ENCODE measurements at regions not wholly inside any gene's neighbourhood (a gene's known extent, or its start where the extent isn't known, plus 50 kb on each side); places are given as distances from the start of the nearest gene placed in this dataset.

DNA sequence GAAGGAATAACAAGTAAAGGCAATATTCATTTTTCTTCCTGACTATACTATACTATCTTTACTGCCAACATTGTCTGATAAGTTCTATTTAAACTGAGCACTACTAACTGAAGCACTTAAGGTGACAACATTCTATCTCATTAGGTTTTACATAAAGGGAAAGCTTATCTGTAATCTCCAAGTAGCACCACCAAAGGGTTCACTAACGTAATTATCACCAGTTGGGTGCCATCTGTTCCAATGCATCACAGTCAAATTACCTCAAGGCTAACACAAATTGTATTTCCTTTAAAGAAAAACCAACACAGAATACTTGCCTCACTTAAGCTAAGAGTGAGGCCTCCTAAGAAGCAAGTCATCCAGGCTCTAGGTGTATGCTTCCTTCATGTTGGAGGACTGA, 453.8 kb downstream of the RAP2B start:
- TF ChIP-seq, protein P1, sequence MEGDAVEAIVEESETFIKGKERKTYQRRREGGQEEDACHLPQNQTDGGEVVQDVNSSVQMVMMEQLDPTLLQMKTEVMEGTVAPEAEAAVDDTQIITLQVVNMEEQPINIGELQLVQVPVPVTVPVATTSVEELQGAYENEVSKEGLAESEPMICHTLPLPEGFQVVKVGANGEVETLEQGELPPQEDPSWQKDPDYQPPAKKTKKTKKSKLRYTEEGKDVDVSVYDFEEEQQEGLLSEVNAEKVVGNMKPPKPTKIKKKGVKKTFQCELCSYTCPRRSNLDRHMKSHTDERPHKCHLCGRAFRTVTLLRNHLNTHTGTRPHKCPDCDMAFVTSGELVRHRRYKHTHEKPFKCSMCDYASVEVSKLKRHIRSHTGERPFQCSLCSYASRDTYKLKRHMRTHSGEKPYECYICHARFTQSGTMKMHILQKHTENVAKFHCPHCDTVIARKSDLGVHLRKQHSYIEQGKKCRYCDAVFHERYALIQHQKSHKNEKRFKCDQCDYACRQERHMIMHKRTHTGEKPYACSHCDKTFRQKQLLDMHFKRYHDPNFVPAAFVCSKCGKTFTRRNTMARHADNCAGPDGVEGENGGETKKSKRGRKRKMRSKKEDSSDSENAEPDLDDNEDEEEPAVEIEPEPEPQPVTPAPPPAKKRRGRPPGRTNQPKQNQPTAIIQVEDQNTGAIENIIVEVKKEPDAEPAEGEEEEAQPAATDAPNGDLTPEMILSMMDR (IDR thresholded peaks at IDR 0.05 in 2 of 3, conservative IDR thresholded peaks at IDR 0.05 in 1 of 3; ENCODE audit: borderline replicate concordance in 1 of 3, insufficient read depth in 1 of 3, low read depth in 2 of 3, low read length in 2 of 3), result no peak
- TF ChIP-seq POLR2AphosphoS5 (IDR thresholded peaks at IDR 0.05; ENCODE audit: low read depth, low read length) (no peak), EZH2 (IDR thresholded peaks at IDR 0.05) (no peak), FOSL1 (IDR thresholded peaks at IDR 0.05; ENCODE audit: low read depth) (no peak), POLR2A (IDR thresholded peaks at IDR 0.05; ENCODE audit: borderline replicate concordance, extremely low read depth, insufficient read depth, insufficient read length) (no peak), EZH2phosphoT487 (IDR thresholded peaks at IDR 0.05; ENCODE audit: borderline replicate concordance) (no peak), ZFX (IDR thresholded peaks at IDR 0.05) (no peak)
- TF ChIP-seq, protein P2, sequence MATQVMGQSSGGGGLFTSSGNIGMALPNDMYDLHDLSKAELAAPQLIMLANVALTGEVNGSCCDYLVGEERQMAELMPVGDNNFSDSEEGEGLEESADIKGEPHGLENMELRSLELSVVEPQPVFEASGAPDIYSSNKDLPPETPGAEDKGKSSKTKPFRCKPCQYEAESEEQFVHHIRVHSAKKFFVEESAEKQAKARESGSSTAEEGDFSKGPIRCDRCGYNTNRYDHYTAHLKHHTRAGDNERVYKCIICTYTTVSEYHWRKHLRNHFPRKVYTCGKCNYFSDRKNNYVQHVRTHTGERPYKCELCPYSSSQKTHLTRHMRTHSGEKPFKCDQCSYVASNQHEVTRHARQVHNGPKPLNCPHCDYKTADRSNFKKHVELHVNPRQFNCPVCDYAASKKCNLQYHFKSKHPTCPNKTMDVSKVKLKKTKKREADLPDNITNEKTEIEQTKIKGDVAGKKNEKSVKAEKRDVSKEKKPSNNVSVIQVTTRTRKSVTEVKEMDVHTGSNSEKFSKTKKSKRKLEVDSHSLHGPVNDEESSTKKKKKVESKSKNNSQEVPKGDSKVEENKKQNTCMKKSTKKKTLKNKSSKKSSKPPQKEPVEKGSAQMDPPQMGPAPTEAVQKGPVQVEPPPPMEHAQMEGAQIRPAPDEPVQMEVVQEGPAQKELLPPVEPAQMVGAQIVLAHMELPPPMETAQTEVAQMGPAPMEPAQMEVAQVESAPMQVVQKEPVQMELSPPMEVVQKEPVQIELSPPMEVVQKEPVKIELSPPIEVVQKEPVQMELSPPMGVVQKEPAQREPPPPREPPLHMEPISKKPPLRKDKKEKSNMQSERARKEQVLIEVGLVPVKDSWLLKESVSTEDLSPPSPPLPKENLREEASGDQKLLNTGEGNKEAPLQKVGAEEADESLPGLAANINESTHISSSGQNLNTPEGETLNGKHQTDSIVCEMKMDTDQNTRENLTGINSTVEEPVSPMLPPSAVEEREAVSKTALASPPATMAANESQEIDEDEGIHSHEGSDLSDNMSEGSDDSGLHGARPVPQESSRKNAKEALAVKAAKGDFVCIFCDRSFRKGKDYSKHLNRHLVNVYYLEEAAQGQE (IDR thresholded peaks at IDR 0.05; ENCODE audit: low read depth), result no peak

Measured in HCT116 (cell line).